AG09319 (cell line): ENCODE measurements at regions not wholly inside any gene's neighbourhood (a gene's known extent, or its start where the extent isn't known, plus 50 kb on each side); places are given as distances from the start of the nearest gene placed in this dataset.

Experiments
- DNase-seq: peaks from one replicate; pipeline ENCODE4 v3.0.0-alpha.2; 2010; ENCODE audit warnings: low read depth; ENCODE audit errors: extremely low read depth
- CTCF ChIP-seq: IDR thresholded peaks from 2 replicates; pipeline ENCODE4 v1.5.1; 2011; ENCODE audit warnings: low read depth, mild to moderate bottlenecking, inconsistent platforms, low read length, moderate library complexity

- DNase-seq, result no peak
- no peak for TF ChIP-seq CTCF
Measured at GRCh38 chr9:124101969-124102345, 90.4 kb downstream of the LHX2 start.

- no peak for DNase-seq
- TF ChIP-seq CTCF, result no peak
Measured at GRCh38 chr9:124102363-124102762, 90.8 kb downstream of the LHX2 start.

GRCh38 chr9:124105266-124105665 lies 93.7 kb downstream of the LHX2 start:
- DNase-seq, result no peak
- no peak for TF ChIP-seq CTCF

- DNase-seq, result no peak
- no peak for TF ChIP-seq CTCF
Measured at GRCh38 chr9:124108216-124108615, 96.6 kb downstream of the LHX2 start.

GRCh38 chr9:124110307-124110915 lies 98.8 kb downstream of the LHX2 start:
- TF ChIP-seq CTCF, result no peak
- DNase-seq, result peak; percentile 24

GRCh38 chr9:124116683-124117363 lies 105.3 kb downstream of the LHX2 start:
- no peak for DNase-seq
- no peak for TF ChIP-seq CTCF

- no peak for TF ChIP-seq CTCF
- no peak for DNase-seq
Measured at GRCh38 chr9:124118894-124119293, 107.3 kb downstream of the LHX2 start.
